ENCODE measurements at regions not wholly inside any gene's neighbourhood (a gene's known extent, or its start where the extent isn't known, plus 50 kb on each side); places are given as distances from the start of the nearest gene placed in this dataset.

DNA sequence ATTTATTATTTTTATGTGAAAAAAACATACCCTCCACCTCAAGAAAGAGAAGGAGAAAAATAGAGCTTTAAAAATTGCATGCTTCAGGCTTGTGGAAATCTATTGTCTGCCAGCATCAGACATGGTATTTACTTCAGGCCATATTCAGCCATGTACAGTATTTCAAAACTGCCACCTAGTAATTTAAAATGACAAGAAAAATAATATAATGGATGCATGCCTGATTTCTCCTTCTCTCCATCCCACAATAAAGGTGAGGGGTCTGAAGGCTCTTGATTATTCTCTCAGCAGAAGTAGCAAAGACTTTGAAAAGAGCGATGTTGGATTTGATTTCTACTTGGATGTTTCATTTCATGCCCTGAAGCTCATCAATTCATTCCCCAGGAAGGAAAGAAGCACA lies 250.7 kb downstream of the TBC1D4 start:
- DNase-seq (ENCODE audit: extremely low read depth in 1 of 2, low read depth in 1 of 2): no peak

DNA sequence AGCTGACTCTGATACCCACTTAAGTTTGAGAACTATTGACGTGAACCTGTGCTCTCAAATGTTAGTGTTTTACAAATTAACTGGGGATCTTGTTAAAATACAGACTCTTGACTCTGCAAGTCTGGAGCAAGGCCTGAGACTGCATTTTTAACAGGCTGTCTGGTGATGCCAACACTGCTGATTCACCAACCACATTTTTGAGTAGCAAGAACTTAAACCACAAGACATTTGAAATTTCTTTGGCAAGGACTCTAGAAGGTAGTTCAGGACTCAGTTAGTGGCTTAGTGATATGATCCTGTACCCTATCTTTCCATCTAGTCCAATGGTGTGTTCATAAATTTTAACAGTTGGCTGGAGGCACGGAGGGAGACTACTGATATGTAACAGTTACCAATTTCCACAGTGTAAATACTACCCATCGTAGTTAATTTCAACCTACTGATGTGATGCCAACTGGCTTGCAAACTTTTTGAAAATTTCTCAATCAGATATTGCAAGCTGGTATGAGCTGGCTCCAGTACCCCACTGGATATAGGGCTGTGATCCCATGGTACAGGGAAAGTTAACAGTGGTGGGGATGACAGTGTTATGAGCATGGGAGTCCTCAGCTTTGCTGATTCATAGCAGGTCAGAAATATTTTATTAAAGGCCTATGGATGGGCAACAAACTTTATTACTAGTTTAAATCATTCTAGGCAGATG lies 255.1 kb downstream of the TBC1D4 start:
- no peak for DNase-seq (ENCODE audit: extremely low read depth in 1 of 2, low read depth in 1 of 2)

DNA sequence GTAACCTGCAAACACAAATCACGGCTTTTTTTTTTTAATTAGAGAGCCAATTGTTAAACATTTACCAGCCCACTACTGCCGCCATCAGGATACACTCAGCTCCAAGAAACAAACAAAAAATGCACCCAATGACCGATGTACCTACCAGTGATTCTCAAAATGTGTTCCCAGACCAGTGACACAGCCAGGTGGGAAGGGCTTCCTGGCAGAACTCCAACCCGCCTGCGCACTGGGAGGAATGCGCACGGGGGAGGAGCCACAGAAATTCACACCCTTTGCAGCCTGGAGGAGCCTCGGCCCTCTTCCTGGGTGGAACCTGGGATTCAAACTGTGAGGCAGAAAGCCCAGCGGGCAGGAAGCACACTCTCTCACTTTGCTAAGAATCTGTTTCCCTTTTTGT lies 255.9 kb downstream of the TBC1D4 start:
- DNase-seq (ENCODE audit: extremely low read depth in 1 of 2, low read depth in 1 of 2): no peak

DNA sequence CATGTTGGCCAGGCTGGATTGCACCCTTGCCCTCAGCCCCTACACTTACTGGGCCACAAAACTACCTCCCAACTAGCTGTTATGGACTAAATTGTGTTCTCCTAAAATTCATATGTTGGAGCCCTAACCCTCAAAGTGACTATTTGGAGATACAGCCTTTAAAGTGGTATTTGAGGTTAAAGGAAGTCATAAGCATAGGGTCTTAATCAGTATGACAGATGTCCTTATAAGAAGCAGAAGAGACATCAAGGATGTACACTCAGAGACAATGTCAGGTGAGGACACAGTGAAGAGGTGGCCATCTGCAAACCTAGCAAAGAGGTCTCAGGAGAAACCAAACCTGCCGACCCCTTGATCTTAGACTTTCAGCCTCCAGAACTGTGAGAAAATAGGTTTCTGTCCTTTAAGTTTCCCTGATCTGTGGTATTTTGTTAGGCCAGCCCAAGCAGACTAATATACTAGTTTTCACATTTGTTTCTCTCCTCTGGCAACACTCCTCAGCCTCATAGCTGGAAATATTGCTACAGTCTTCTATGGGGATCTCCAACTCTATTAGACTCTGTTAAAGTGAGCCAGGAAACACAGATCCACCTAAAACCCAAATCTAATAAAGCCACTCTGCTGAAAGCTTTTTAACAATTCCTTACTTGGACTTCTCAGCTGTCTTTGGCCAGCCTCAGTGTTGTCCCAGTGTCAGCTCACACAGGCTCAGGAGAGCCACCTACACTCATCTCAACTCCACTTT lies 256.5 kb downstream of the TBC1D4 start:
- DNase-seq (ENCODE audit: extremely low read depth in 1 of 2, low read depth in 1 of 2): no peak

DNA sequence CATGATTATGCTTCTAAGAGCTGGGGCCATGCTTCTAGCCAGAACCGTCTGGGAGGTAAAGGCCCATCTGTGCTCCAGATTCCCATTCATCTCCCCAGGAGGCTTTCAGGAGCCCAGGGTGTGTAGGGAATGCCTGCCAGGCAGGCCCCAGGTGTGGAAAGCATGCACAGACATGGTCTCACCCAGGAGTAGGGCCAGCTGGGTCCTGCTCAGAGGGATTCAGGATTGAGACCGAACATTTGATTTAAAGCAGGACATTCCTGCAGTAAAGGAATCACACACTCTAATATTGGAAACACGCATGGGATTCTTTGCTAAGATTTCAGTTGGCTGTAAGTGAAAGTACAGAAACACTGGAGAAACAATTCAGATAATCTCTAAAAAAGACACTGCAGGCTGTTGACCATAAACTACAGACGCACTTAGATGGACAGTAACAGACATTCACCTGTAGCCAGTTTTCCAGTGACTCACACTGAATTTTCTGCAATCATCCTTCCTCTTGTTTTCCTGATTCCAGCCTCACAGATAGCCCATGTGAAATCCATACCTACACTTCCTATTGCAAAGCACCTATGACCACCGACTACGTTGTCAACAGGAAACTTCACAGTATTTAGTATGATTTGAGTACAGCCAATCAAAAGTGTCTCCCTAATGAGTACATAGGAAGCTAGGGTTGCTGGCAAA lies 257.8 kb downstream of the TBC1D4 start:
- no peak for DNase-seq (ENCODE audit: extremely low read depth in 1 of 2, low read depth in 1 of 2)

DNA sequence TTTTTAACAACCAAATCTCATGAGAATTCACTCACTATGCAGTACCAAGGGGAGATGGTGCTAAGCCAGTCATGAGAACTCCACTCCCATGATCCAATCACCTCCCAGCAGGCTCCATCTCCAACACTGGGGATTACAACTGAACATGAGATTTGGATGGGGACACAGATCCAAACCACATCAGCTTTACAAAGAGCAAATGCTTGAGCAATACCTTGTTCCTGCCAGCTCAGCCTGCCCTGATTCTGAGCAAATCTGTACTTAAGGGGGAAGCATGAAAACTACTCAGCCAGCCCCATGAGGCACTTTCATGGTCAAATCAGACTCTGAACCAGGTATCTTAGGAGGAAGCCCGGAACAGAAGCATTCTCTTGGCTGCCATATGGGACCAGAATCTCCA lies 259.9 kb downstream of the TBC1D4 start:
- DNase-seq (ENCODE audit: extremely low read depth in 1 of 2, low read depth in 1 of 2): no peak

DNA sequence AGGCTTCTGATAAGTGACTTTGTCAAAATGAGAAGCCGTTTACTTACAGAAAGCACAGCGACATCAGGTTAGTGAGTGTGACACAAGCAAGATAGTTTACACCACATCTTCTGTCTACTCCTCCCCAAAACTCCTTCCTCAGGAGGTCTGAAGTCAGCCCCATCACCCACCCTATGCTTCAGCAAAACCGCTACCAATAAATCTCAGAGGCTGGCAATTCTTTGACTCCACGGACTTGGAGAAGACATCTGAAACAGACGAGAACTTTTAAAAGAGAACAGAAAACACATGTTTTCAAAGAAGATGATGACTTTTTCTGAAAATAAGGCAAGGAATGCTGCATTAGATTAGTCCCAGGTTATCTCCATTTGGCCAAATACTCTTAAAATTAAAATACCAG lies 261.1 kb downstream of the TBC1D4 start:
- DNase-seq (ENCODE audit: extremely low read depth in 1 of 2, low read depth in 1 of 2): no peak

DNA sequence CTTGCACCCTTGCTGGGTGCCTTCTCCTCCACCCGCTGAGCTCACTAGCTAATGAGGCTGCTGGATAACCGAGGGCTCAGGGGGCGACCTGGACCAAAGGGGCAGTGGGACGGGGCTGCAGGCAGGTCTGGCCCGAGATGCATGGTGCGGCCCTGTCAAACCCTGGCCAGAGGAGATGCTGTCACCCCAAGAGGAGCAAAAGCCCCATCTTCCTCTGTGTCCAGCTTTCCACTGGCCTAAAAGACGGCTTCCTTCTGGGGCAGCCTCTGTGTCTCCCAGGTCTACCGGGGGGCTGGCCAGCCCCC lies 261.8 kb downstream of the TBC1D4 start:
- DNase-seq (ENCODE audit: extremely low read depth in 1 of 2, low read depth in 1 of 2): no peak

DNA sequence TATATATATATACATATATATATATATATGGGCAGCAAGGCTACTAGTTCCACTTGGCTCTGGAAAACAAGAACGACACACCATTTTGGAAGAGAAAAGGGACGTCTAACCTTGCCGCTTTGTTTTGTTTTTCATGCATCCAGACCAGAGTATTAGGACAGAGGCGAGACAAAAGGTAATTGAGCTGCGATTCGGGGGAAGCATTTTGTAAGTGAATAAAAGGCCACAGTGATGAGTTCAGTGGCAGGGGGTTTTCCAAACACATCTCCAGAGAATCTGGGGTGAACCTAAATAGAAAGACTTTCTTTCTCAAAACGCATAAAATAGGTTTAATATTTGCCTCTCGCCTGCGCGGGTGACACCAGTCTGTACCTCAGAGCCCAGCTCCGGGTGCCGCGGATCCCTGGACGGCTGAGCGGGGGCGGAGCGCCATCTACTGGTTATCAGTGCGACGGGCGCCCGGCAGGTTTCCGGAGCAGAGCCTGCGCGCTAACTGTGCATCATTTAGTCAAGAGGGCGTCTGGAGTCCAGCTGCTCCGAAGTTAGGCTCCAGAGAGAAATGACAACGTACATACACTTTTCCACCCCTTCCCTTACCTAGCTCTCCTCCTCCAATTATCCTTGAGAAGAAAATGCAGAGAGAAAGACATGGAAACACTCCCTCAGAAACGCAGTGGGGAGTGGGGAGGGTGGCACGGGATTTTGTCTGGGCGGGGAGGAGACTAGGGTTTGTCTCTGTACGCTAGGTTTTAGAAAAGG lies 262.3 kb downstream of the TBC1D4 start:
- peak; percentile 50 to 79 for DNase-seq (ENCODE audit: extremely low read depth in 1 of 2, low read depth in 1 of 2)

DNA sequence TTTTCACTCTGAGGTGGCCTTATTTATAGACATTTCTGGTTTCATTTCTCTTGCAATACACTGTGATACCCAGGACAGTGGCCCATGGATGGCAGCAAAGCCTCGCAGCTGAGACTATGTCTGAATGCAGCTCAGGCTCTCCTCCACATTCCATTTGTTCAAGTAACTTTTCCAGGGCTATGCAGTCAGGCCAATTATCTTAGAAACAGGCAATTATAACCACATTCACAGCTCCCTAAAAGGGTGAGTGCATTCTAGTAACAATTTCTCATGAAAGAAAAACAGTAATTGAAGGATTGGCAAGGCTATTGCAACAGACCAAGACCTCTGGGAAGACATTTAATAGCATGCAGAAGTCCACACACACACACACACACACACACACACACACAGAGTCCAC lies 264.0 kb downstream of the TBC1D4 start:
- DNase-seq (ENCODE audit: extremely low read depth in 1 of 2, low read depth in 1 of 2): no peak

DNA sequence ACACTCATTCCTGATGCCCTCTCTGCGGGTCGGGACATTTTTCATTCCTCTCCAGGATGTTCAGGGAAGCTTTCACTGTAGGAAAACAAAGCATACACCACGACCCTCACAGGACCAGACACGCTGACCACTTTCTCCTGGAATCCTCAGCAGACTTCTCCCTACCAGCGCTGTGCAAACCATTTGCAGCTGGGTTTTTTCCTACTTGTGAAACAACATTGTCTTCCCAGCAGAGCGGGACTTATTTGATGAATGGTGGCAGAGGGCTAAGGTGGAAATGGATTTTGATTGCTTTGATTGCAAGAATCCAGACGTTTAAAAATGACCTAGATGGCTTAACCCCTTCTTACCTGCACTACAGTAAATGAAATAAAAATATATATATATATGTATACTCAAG lies 265.9 kb downstream of the TBC1D4 start:
- DNase-seq (ENCODE audit: extremely low read depth in 1 of 2, low read depth in 1 of 2): no peak

DNA sequence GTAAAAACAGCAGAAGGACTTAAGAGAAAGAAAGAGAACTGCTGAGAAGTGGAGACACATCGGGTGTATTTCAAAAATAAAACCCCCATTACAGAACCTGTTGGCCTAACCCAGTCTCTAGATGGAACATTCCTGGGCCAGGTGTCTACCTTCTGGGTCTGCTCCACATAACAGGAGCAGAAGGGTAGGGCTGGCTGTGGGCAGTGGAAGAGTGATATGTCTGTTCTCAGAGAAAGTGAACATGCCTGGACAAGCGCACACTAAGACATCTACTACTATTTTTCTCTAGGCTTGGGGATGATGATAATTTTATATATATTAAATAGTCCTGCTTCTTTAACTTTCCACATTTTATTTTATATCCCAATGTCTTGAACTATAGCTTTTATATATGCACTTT lies 267.1 kb downstream of the TBC1D4 start:
- DNase-seq (ENCODE audit: extremely low read depth in 1 of 2, low read depth in 1 of 2): no peak

DNA sequence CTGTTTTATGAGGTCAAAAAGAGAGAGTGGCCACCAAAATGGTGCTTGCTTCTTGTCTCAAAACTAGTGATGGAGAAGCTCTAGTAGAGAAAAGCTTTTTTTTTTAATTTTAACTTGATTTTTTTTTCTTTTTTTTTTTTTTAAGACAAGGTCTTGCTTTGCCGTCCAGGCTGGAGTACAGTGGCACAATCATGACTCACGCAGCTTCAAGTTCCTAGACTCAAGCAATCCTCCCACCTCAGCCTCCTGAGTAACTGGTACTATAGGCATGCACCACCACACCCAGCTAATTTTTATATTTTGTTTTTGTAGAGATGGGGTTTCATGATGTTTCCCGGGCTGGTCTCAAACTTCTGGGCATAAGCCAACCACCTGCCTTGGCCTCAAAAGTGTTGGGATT lies 279.0 kb downstream of the TBC1D4 start:
- no peak for DNase-seq (ENCODE audit: extremely low read depth in 1 of 2, low read depth in 1 of 2)

DNA sequence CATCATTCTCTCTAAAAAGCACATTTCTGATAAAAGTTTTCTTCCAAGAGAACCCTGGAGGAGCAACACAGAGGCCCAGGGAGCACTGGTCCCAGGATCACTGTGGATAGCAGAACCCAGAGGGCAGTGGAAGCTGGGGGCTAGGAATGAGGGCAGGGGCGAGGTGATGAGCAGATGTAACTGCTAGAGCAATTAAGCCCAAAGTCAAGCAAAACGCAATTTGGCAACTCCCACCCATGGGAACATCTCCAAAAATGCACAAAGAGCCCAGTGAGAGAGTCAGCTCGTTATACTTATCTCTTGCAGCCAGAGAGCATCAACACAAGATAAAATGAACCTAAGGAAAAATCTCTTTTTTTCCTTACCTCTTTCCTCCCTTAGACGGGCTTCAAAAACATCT lies 284.2 kb downstream of the TBC1D4 start:
- no peak for DNase-seq (ENCODE audit: extremely low read depth in 1 of 2, low read depth in 1 of 2)

DNA sequence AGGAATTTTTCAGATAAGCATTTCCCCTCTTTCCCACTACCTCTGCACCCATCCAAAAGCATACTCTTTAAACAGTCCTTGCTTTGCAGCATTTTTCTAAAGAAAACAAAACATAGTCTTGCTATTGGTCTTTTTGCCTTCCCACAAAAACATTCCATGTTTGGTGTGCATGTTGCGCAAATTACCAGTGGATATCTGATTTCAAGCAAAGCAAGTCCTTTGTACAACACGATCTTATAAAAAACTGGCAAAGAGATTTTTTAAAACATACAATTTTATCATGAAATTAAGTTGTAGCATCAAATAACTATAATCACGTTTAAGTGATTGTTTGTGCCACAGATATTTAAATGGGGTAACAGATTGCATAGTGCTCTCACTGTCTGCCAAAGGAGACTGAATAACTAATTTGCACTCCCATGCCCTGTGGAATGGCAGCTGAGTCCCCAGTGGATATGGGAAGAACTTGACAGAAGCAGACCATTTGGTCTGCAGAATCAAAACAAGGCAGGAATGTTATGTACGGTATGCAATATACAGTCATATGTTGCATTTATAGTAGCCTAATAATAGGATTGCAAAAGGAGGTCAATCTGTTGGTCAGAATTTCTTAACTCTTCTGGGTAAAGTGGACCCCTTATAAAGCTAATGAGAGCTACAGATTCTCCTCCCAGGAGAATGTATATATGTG lies 285.7 kb downstream of the TBC1D4 start:
- no peak for DNase-seq (ENCODE audit: extremely low read depth in 1 of 2, low read depth in 1 of 2)

DNA sequence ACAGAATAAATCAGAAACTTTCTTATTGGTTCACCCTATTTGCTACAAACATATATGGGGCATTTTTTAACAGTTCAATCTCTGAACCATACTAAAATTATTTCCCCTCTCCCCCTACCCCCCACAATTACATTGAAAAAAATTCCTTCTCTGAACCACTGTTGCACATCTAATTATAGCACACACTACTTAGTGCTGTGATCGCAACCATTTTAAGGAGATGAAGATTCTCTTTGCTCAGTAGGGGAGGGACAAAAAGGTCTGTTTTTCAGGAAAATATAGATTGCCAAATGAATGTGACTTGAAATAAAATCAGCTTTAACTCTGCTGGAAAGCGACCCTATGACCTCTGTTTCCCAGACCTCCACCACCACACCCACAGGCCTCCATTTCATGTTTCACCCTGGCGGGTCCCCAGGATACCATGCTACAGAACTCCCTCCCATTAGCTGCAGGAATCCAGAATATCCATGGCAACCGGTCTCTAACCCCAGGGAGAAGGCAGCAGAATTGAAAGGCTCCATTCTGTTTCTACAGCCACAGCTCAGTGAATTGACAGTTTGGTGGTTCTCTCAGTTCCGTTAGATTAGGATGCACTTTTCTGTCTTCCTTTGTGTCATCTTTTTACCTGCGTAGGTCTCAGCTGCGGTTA lies 286.3 kb downstream of the TBC1D4 start:
- no peak for DNase-seq (ENCODE audit: extremely low read depth in 1 of 2, low read depth in 1 of 2)

DNA sequence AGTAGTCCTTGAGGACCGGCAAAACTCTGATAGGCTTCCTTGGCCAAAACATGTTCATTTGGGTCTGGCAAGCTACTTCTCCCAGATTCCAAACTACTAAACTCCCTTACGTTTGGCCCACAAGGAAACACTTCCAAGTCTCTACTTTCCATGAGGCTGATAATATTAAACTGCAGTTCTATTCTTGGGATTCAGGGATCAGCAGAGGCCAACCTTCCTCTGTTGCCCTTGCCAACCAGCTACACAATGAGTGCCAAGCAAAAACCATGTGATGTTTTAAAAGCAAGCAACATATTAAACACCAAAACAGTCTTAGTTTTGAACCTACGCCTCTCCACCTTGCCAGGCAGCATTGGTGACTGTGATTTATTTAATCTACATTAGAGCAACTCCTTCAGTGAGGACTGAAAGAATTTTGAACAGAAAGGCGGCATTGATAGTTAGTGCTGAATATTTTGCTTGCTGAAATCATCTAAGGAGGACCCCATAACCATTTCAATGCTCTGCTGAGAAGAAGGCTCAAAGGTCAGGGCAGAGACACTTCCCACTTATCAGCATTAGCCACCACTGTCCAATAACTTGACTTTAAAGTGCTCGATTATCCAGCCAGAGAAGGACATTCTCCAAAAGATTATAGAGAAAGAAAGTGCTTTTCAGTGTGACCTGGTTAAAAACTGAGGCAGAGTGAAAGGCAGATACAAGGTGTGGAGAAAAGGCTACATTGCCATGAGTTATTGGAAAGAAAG lies 287.1 kb downstream of the TBC1D4 start:
- DNase-seq (ENCODE audit: extremely low read depth in 1 of 2, low read depth in 1 of 2): no peak

DNA sequence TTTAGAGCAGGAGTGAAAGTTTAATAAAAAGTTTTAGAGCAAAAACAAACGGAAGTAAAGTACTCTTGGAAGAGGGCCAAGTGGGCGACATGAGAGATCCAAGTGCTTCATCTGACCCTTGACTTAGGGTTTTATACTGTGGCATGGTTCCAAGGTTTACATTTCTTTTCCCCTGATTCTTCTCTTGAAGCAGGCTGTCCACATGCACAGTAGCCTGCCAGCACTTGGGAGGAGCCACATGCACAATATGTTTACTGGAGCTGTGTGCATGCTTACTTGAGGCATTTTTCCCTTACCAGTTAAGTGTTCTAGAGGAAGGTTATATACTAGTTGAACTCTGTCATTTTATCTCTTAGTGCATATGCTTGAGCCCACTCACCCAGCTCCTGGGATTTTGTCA lies 295.6 kb downstream of the TBC1D4 start:
- DNase-seq (ENCODE audit: extremely low read depth in 1 of 2, low read depth in 1 of 2): no peak

DNA sequence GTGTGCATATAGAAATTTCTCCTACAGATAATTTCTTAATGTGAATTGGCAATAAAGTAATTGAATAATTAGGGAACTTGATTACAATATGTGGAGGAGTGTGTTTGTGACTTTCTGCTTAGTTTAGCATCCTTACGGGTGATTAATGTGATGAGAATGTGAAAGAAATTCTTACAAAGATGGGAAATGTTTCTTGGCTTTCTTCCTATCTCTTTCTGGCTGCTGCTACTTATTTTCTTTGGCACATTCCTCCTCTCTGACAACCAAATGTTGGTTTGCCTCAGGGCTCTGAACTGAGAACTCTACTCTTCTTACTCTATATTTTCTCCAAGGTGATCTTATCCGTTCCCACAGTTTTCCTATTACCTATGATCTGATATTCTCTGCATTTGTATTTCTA lies 300.1 kb downstream of the TBC1D4 start:
- DNase-seq (ENCODE audit: extremely low read depth in 1 of 2, low read depth in 1 of 2): no peak

Measured in activated CD8-positive, alpha-beta memory T cell treated with anti-CD3 and anti-CD28 coated beads for 1 hour (primary cell).